GM19240 (cell line): ENCODE measurements at regions not wholly inside any gene's neighbourhood (a gene's known extent, or its start where the extent isn't known, plus 50 kb on each side); places are given as distances from the start of the nearest gene placed in this dataset.

Experiments
- DNase-seq: peaks from one replicate; pipeline ENCODE4 v3.0.0; 2011; ENCODE audit warnings: low spot score; ENCODE audit not compliant: insufficient read length

DNA sequence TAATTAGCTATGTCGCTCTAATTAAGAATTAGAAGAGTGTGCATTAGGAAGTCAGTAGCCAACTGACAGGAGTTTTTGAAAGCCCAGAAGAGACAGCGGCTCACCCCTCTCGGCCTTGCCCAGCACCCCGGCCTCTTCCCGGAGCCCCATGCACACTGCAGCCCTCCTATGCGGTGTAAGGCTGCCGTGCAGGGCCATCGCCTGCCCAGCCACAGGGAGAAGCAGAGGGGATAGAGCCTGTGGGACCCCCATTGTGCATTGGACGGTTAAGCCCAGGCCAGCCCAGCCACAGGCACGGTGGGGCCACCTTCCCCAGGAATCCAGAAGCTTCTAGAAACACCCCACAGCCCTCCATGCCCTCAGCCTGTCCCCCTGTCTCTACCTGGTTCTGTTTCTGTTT lies 569.7 kb upstream of the MKI67 start:
- DNase-seq, result no peak

- DNase-seq, result no peak
These were observed 571.2 kb upstream of the MKI67 start for GRCh38 chr10:128697437-128697836.

DNA sequence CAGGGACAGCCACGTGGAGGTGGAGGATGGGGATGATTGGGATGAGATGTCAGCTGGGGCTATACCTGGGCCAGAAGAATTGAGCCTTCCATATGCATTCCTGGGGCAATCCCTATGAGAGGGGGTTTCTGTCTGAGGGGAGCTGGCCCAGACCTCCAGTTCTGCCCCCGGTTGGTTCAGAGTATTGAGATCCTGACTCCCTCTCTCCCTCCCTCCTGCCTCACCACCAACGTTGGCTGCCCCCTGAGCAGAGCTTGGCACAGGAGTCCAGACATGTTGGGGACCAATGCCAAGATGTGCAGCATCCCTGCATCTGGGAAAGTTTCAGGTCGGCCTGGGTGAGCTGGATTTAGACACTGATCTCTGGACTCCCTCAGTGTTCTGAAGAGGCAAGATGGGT lies 575.2 kb upstream of the MKI67 start:
- DNase-seq, result no peak

DNA sequence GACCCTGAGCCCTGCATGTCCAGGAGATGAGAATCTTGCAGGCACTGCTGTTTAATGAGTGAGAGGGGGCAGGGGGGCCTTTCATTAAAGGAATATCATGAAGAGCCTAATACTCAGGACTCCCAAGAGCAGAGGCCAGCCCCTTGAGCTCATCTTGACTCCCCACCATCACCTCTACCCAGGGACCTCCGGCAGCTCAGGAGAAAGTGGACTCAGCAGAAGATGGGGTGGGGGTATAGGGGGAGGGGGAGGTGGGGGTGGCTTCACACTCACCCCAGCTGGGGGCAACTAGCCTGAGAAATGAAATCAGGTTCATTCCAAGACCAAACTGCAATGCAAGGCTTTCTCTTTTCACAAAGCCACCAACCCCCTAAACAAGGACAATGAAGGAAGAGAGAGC lies 575.6 kb upstream of the MKI67 start:
- no peak for DNase-seq

DNA sequence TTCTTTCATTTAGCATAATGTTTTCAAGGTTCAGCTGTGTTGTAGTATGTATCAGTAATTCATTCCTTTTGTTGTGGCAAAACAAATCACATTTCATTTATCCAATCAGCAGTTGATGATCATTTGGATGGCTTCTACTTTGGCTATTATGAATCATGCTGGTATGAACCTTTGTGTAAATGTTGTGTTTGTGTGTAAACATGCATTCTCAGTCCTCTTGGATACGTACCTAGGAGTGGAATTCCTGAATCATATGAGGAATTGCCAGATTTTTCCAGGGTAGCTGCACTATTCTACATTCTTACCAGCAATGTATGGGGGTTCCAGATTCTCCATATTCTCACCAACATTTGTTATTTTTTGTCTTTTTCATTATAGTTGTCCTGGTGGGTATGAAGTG lies 578.5 kb upstream of the MKI67 start:
- no peak for DNase-seq

GRCh38 chr10:128708182-128708581 lies 582.0 kb upstream of the MKI67 start:
- DNase-seq, result no peak

DNA sequence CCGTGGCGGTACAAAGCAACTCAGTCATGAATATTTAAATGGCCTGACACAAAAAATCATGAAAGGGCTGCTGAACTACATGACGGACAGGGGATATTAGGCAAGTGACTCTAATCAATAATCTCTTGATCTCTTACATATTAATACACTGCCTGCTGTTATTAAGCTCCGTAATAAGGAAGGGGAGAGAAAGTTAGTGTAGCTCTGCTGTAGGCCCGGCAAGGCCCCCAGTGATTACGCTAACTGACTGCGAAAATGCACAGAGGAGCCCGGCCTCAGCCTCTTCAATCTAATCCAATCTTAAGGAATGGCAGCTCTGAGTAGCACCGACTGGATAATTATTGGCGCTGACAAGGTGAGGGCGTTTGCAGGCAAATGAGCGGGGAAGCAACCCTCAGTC lies 583.5 kb upstream of the MKI67 start:
- no peak for DNase-seq

DNA sequence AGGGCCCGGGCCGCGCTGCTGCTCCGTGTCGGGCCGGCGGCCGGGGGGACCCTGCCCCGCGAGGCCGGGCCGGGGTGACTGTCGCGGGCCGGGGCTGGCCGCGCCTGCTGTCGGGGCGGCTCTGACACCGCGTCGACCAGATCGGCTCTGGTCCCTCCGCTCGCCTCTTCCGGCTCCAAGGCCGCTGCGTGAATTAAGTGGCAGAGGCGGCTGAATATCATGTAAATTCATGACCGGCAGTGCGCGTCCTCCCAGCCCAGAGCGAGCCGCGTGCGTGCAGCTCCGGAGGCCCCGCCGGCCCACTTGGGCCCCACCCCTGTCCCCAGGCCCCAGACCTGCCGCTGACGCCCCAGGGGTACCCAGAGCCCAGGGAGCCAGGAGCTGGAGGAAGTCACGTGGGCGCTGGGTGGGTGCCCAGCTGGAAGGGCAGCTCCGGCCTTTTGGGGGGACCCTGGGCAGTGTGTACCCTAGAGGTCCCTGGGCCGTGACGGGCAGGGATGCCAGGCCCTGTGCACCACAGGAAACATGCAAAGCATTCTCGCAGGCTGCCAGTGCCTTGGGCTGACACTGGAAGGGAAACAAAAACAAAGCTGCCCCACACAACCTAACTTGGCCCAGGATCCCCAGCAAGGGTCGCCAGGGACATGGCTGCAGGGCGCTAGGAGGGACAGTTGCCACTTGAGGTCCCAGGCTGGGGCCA lies 584.0 kb upstream of the MKI67 start:
- DNase-seq, result no peak

GRCh38 chr10:128710798-128711183 lies 584.6 kb upstream of the MKI67 start:
- DNase-seq, result no peak

DNA sequence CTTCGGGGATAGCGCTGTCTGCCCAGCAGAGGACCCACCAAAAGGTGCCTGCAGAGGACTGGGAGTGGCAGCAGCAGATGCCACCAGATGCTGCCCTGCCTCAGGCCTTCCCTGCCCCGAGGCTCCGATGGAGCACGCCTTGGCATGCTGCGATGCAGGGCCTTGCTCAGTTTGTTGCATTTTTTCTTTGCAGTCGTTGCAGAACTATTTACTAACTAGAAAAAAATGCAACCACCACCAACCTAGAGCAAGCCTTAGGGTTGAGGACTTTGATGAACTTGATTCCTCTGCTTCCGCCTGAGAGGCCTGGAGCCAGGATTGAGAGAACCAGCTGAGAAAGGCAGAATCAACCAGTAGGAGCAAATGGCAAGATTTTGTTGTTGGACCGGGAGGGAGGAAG lies 585.6 kb upstream of the MKI67 start:
- DNase-seq, result no peak

GRCh38 chr10:128712661-128713400 lies 586.6 kb upstream of the MKI67 start:
- DNase-seq, result no peak

- no peak for DNase-seq
These were observed 587.2 kb upstream of the MKI67 start for GRCh38 chr10:128713471-128713870.

- DNase-seq, result no peak
These were observed 587.8 kb upstream of the MKI67 start for GRCh38 chr10:128713874-128714570.

DNA sequence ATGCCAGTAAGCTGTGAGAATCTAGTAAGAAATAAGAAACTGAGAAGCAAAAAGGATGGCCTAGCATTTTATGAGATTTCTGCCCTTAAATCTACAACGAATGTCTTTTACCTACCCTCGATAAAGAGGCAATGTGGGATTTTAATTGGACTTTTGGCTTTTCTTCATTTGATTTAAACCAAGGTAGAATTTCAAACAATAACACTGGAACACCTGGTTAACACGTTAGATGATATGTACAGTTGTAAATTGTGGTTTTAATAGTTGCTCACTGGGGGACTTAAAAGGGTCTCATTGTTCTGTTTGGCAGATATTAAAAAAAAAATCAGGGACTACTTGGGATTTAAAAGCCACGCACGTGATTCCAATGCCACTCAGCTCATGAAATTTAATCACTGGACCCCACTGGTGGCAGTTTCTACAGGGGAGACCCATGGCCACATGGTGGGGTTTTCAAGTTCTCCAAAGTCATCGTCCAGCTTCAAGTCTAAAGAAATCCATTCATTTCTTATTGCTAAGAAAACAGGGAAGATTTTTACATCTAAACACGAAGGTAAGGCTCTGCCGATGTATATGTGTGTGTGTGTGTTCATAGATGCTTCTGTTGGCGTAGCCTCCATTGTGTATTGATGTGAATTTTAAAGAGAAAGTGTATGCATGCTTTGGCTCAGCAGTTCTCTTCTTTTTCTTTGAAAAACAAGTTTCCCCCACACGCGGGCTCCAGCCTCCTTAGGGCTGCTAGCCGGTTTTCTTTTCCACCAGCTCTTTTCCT lies 588.6 kb upstream of the MKI67 start:
- DNase-seq, result no peak

- DNase-seq, result no peak
These were observed 590.0 kb upstream of the MKI67 start for GRCh38 chr10:128716181-128716580.

GRCh38 chr10:128721963-128722445 lies 595.8 kb upstream of the MKI67 start:
- no peak for DNase-seq

GRCh38 chr10:128722947-128723346 lies 596.7 kb upstream of the MKI67 start:
- DNase-seq, result no peak

DNA sequence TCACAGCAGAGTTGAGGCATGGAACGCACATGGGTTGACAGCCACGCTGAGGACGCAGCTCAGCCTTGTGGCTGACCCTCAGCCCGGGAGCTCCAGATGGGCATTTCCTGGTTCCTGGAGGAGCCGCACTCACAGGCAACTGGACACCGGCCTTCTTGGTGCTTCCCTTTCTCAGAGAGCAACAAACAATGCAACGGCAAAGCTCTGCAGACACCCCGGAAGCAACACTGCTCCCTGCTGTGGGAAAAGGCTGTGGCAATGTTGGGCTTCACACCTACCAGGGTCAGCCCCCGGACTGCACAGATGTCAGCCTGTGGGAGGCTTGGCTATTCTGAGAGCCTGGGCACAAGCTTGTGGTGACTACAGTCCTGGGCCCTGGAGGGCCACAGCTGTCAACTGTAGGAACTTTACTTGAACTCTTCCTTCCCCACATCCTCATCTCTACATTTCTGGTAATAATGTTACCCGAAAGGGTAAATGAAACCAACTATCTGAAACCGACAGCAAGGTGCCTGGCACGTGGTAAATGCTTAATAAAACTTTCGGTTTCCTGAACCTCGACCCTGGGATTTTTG lies 597.5 kb upstream of the MKI67 start:
- no peak for DNase-seq

GRCh38 chr10:128725531-128725930 lies 599.3 kb upstream of the MKI67 start:
- no peak for DNase-seq

DNA sequence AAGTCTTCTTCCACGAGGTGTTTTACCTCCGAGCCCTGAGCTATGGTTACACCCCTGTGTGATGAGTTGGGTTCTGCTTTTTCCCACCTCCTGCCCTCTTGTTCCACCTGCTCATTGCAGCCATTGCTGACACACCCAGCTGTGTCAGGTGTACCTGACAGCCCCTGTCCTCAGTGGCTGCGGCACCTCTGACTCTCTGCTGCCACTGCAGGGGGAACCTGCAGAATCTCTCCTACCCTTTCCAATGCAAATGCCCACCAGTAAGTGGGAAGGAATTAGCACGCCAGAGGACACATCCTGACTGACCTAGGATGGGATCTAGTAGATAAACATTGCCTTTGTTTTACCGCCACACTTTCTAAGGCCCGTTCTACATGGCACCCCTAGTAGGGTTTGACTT lies 600.9 kb upstream of the MKI67 start:
- DNase-seq, result no peak

DNA sequence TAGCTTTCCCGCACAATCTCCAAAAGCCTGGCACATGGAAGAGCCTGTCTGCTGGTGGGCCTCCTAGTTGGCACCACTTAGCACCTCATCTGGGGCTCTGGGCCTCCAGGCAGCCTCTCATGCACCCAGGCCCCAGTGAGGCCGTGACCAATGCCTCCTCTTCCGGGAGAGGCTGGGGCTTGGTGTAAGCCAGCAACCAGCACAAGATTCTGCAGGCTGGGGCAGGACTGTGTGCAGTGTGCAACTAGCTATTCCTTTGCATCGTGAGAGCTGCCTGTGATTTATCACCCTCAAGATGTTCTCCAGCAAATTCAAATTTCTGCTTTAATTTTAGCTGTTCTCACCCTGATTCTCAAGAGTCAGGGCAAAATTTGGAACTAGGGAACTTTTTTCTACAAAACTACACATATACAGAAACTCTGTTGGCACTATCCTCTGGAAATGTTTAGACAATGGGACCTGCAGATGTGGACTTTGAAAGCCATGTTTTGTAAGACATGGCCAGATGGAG lies 603.7 kb upstream of the MKI67 start:
- DNase-seq, result no peak
